ENCODE measurements at regions not wholly inside any gene's neighbourhood (a gene's known extent, or its start where the extent isn't known, plus 50 kb on each side); places are given as distances from the start of the nearest gene placed in this dataset.

- TF ChIP-seq ZBTB33 (IDR thresholded peaks at IDR 0.05; ENCODE audit: borderline replicate concordance, low read depth) (no peak), TAF1 (IDR thresholded peaks at IDR 0.05; ENCODE audit: borderline replicate concordance, low read depth, low read length) (no peak), CTCF (IDR thresholded peaks at IDR 0.05) (no peak), RCOR1 (IDR thresholded peaks at IDR 0.05; ENCODE audit: low read length) (no peak), GATA2 (CRISPR knock-in tag; IDR thresholded peaks at IDR 0.05) (no peak), POLR2AphosphoS5 (IDR thresholded peaks at IDR 0.05; ENCODE audit: low read depth, low read length) (no peak), NRF1 (IDR thresholded peaks at IDR 0.05; ENCODE audit: low read depth, low read length) (no peak), EP300 (IDR thresholded peaks at IDR 0.05; ENCODE audit: borderline replicate concordance in 1 of 2, low read depth in 1 of 2, low read length in 1 of 2) (no peak), YY1 (IDR thresholded peaks at IDR 0.05; ENCODE audit: low read depth) (no peak), RFX5 (IDR thresholded peaks at IDR 0.05; ENCODE audit: low read length) (no peak), SIN3A (IDR thresholded peaks at IDR 0.05; ENCODE audit: borderline replicate concordance, low read depth, low read length) (no peak), MAX (IDR thresholded peaks at IDR 0.05; ENCODE audit: low read depth) (no peak)
These were observed 63.0 kb upstream of the AR start for GRCh38 chrX:67480789-67481188.
